GM12872 (cell line): ENCODE measurements at regions not wholly inside any gene's neighbourhood (a gene's known extent, or its start where the extent isn't known, plus 50 kb on each side); places are given as distances from the start of the nearest gene placed in this dataset.
A peak's percentile ranks its signal among the peaks of the same experiment; 100 is the strongest.

Source experiments
- CTCF ChIP-seq: IDR thresholded peaks from 3 replicates; pipeline ENCODE4 v1.5.1; 2011; ENCODE audit warnings: low read depth, mild to moderate bottlenecking, low read length, moderate library complexity; ENCODE audit not compliant: insufficient read depth

DNA sequence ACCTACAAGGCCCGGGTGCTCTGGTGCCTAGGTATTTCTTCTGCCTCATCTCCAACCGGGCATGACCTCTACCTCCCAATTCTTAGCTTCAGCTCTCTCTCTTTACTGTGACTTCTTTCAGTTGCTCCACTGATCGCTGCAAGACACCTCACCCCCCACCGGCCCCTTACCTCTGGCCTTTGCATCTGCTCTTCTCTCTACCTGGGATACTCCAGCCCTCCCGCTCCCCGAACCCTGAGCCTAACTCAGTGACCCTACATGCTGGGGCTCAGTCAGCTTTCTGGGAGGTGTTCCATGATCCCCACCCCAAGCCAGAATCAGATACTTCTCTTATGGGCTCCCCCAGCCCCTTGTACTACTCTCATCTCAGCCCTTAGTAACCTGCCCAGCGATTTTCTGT, 99.6 kb downstream of the EFNB1 start:
- TF ChIP-seq CTCF: no peak

DNA sequence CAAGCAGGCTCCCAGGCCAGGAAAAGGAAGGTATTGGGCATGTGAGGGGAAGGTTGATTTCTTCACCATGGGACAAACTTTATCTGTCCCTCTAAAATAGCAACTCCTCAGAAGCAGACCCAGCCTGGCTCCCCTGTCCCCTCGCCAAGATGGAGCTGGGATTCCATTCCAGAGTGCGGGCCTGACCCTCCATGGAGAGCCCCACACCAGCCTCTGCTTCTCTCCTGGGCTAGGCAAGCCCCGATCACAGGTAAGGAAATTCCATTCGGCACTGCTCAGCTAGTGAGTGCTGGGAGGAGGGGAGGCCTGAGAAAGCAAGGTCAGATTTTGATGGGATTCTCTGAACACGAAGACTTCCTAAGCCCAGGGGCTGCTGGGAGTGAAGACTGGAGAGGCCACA, 98.4 kb downstream of the EFNB1 start:
- no peak for TF ChIP-seq CTCF

DNA sequence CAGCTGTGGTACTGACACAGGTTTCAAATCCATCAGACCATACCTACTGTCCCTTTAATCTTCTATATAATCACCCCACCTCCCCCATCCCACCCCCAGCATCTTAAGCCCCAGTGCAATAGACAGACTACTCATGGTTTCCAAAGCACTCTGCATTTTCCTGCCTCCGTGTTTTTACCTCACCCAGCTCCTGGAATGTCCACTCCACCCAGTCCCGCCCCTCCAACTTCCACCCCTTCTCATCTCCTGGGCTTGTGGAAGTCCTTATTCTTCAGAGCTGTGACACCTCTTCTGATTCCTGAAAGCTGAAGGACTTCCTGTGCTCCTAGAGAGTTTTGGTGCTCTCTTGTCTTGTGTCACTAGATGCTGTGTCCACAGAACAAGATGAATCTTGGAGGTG, 94.3 kb downstream of the EFNB1 start:
- TF ChIP-seq CTCF: no peak

GRCh38 chrX:68922013-68922412, 93.2 kb downstream of the EFNB1 start:
- TF ChIP-seq CTCF: peak; percentile 2; the same call in 1 of the 3 replicates

GRCh38 chrX:68920561-68920960, 91.7 kb downstream of the EFNB1 start:
- TF ChIP-seq CTCF: no peak

- TF ChIP-seq CTCF: no peak
Observed at GRCh38 chrX:68919707-68920106, 90.9 kb downstream of the EFNB1 start.

DNA sequence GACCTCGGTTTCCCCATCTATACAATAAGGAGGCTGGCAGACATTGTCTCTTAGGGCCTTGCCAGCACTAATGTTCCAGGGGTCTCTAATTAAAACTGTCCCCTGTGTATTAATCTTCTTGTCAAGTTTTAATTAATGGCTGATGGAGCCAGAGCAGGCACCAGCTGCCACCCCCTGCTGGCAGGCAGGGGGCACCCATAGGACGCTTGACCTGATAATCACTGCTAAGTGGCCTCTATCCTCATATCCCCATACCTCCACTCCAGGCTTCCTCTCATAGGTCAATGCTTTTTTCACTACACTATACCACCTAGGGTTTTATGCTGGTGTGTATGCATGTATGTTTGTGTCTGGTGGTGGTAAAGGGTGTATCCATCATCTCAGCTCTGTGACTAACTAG, 89.4 kb downstream of the EFNB1 start:
- TF ChIP-seq CTCF: 0 out of 3 replicates have a peak, but pooled peaks have one; percentile 17

DNA sequence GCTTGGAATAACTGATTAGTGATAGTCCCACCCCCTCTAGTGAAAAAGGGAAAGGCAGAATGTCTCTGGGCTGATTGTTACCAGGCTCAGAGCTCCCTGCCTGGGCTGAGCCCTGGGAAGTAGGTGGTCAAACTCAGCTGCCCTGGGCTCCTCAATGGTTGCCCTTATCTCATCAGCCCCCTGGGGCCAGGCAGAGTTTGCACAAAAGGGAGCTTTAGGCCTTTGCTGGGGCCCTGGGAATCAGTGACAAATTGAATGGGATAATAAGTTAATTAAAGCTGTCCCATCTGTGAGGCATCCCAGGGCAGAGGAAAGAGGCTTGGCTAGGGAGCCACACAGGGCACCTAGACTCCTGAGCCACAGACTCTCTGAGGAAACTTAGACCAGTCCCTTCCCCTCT, 89.0 kb downstream of the EFNB1 start:
- no peak for TF ChIP-seq CTCF
